GM12865 (cell line): ENCODE measurements at regions not wholly inside any gene's neighbourhood (a gene's known extent, or its start where the extent isn't known, plus 50 kb on each side); places are given as distances from the start of the nearest gene placed in this dataset.
"Not testable (repeated sequence)": the region's sequence is repeated elsewhere in the genome, so short reads cannot be mapped to it uniquely, and the experiment has no call there.

Experiments
- DNase-seq: peaks from one replicate; pipeline ENCODE4 v3.0.0; 2010; ENCODE audit warnings: low read depth
- H3K4me3 ChIP-seq: 2 replicates; pipeline ENCODE4 v1.5.1; 2011; ENCODE audit warnings: mild to moderate bottlenecking, low read depth, low read length, control low read depth
- CTCF ChIP-seq: IDR thresholded peaks from 2 replicates; pipeline ENCODE4 v1.5.1; 2011; ENCODE audit warnings: low read length, control low read depth, low read depth, inconsistent platforms; ENCODE audit not compliant: insufficient read depth; ENCODE audit errors: missing control alignments

GRCh38 chr2:175251425-175252041 is 70.0 kb upstream of the ATP5MC3 start:
- H3K4me3 ChIP-seq: no peak overlapping the region
- peak; percentile 50 for TF ChIP-seq CTCF
- DNase-seq: peak; percentile 35

GRCh38 chr2:175247159-175247558 is 65.6 kb upstream of the ATP5MC3 start:
- no peak overlapping the region for H3K4me3 ChIP-seq
- DNase-seq: no peak
- TF ChIP-seq CTCF: no peak

- no peak overlapping the region for H3K4me3 ChIP-seq
- DNase-seq: no peak
- TF ChIP-seq CTCF: no peak
Measured at GRCh38 chr2:175244697-175245096, 63.2 kb upstream of the ATP5MC3 start.

DNA sequence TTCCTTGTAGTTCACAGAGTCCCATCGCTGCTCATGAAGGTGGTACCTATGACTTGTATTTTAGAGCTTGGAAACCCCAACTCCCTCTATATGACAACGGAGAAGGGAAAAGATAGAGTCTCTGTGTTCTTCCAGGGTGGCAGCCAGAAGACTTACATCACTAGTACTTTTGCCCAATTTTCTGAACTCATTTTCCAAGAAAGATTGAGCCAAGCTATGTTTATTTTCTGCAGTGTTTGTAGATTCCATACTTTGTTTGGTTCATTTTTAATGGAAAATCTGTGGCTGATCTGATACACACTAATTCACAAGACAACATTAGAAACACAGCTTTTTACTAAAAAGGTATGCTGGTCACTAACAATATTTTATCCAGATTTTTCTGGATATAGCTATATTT is 60.2 kb upstream of the ATP5MC3 start:
- H3K4me3 ChIP-seq: no peak overlapping the region

GRCh38 chr2:175240033-175240432 is 58.5 kb upstream of the ATP5MC3 start:
- H3K4me3 ChIP-seq, DNase-seq: not testable (repeated sequence)

More for the DNA sequence above, 60.2 kb upstream of the ATP5MC3 start:
- DNase-seq: no peak
- TF ChIP-seq CTCF: no peak

DNA sequence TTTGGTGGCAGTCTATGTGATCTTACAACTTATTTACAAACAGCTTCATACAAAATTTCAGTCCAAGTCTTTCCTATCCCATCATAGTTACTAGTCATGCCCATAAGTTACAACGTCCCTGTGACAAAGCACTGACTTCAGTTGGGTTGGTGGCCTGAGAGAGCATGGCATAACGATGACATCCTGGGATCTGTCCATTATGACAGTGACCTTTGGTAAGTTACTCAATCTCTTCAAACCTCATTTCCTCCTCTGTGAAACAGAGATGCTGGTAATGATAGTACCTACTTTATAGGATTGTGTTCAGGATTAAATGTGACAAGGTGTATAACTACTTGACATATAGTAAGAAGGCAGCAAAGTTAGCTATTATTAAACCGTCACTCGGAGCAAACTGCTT is 55.4 kb upstream of the ATP5MC3 start:
- H3K4me3 ChIP-seq: no peak overlapping the region
- no peak for DNase-seq
- TF ChIP-seq CTCF: no peak

GRCh38 chr2:175234650-175235049 is 53.1 kb upstream of the ATP5MC3 start:
- DNase-seq: peak; percentile 8
- no peak for TF ChIP-seq CTCF
- H3K4me3 ChIP-seq: no peak overlapping the region

DNA sequence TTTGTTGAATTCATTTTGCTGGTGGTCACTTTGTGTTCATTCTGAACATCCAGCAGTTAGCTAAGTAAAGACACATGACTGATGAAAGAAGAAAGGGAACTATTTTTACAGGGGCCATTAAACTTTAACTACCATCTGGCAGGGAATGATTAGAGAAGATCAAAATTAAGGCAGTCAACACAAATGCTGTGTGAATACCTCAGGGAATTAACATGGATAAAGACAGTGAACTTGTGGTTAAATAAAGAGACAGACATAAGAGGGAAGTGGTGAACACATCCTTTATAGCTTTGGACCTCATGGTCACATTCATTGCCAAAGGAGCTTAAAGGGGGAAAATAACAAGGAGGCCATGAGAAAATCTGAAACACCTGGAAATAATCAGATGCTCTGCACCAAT is 52.6 kb upstream of the ATP5MC3 start:
- no peak for TF ChIP-seq CTCF
- H3K4me3 ChIP-seq: no peak overlapping the region
- no peak for DNase-seq
